Spleen (tissue), 7 donors: ENCODE measurements at regions not wholly inside any gene's neighbourhood (a gene's known extent, or its start where the extent isn't known, plus 50 kb on each side); places are given as distances from the start of the nearest gene placed in this dataset.

Experiments used
- CTCF ChIP-seq, 11 experiments: fragments of 200-600 bp in 7 of 11; fragments of 450-650 bp in 4 of 11; sonication (generic) in 4 of 11; IDR thresholded peaks in 8 of 11; conservative IDR thresholded peaks in 3 of 11; 1 replicate in 7 of 11; 2 replicates in 4 of 11; pipeline versions ENCODE4 v1.4.0 to v1.8.0; 2016 to 2021; ENCODE audit warnings: antibody characterized with exemption in 11 of 11, inconsistent platforms in 4 of 11, mild to moderate bottlenecking in 1 of 11
- POLR2AphosphoS5 ChIP-seq, 3 donors: sonication (generic); formaldehyde crosslinking; IDR thresholded peaks; one replicate each; pipeline ENCODE4 v1.5.1; 2017; ENCODE audit warnings: antibody characterized with exemption in 3 of 3
- donor health status: DM: no; HTN: no; CAD: no; lungs with moderate emphysema.
- donor health status: DM: no; HTN: no; CAD: no.
- donor health status: DM: no; HTN: no; CAD: no.

- TF ChIP-seq CTCF (IDR thresholded peaks at IDR 0.05 in 8 of 11, conservative IDR thresholded peaks at IDR 0.05 in 3 of 11) = no peak
- TF ChIP-seq POLR2AphosphoS5 (IDR thresholded peaks at IDR 0.05) = no peak
Measured at GRCh38 chr3:1870738-1871137, 227.9 kb upstream of the CNTN4 start.
